ENCODE measurements at regions not wholly inside any gene's neighbourhood (a gene's known extent, or its start where the extent isn't known, plus 50 kb on each side); places are given as distances from the start of the nearest gene placed in this dataset.

DNA sequence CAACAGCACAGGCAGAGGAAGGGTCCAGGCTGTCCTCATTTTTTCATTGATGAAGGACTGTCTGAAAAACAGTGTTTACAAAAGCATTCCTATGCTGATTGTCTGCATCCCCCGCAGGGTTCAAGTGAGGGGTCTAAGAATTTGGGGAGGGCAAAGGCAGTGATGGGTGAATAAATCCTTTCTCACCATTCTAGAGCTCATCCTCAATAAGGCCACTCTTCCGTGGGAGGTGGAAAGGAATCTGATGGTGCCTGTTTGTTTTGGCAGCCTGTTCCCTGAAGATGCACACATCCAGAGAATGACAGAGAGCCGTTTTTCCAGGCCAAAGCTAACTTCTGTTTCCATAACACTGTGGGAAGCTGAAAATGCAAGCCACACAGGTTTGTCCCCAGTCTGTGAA lies 164.5 kb downstream of the MOXD1 start:
- TF ChIP-seq, protein P1, sequence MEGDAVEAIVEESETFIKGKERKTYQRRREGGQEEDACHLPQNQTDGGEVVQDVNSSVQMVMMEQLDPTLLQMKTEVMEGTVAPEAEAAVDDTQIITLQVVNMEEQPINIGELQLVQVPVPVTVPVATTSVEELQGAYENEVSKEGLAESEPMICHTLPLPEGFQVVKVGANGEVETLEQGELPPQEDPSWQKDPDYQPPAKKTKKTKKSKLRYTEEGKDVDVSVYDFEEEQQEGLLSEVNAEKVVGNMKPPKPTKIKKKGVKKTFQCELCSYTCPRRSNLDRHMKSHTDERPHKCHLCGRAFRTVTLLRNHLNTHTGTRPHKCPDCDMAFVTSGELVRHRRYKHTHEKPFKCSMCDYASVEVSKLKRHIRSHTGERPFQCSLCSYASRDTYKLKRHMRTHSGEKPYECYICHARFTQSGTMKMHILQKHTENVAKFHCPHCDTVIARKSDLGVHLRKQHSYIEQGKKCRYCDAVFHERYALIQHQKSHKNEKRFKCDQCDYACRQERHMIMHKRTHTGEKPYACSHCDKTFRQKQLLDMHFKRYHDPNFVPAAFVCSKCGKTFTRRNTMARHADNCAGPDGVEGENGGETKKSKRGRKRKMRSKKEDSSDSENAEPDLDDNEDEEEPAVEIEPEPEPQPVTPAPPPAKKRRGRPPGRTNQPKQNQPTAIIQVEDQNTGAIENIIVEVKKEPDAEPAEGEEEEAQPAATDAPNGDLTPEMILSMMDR (IDR thresholded peaks at IDR 0.05; ENCODE audit: control extremely low read depth in 1 of 3, insufficient read depth in 1 of 3, low read depth in 1 of 3, low read length in 3 of 3), result no peak
- TF ChIP-seq RAD21 (IDR thresholded peaks at IDR 0.05 in 1 of 2, conservative IDR thresholded peaks at IDR 0.05 in 1 of 2; ENCODE audit: low read depth in 2 of 2, low read length in 2 of 2) (no peak), HDAC2 (IDR thresholded peaks at IDR 0.05; ENCODE audit: borderline replicate concordance in 1 of 2, low read depth in 2 of 2, low read length in 2 of 2) (no peak), BRCA1 (IDR thresholded peaks at IDR 0.05; ENCODE audit: low read depth, low read length) (no peak), POLR2AphosphoS5 (IDR thresholded peaks at IDR 0.05; ENCODE audit: low read depth, low read length) (no peak), EP300 (IDR thresholded peaks at IDR 0.05; ENCODE audit: borderline replicate concordance in 1 of 2, low read depth in 2 of 2, low read length in 2 of 2) (no peak), JUND (IDR thresholded peaks at IDR 0.05; ENCODE audit: low read length) (no peak), CREB1 (IDR thresholded peaks at IDR 0.05) (no peak), YY1 (IDR thresholded peaks at IDR 0.05; ENCODE audit: low read depth, low read length) (no peak)
- TF ChIP-seq, protein P2, sequence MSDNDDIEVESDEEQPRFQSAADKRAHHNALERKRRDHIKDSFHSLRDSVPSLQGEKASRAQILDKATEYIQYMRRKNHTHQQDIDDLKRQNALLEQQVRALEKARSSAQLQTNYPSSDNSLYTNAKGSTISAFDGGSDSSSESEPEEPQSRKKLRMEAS (IDR thresholded peaks at IDR 0.05), result no peak

All from H1 (cell line).